ENCODE measurements at regions not wholly inside any gene's neighbourhood (a gene's known extent, or its start where the extent isn't known, plus 50 kb on each side); places are given as distances from the start of the nearest gene placed in this dataset.

- no peak for DNase-seq
Measured at GRCh38 chr12:126727218-126728075, 1539.5 kb upstream of the TMEM132C start.

GRCh38 chr12:126734296-126734695, 1532.7 kb upstream of the TMEM132C start:
- no peak for DNase-seq

- no peak for DNase-seq
Measured at GRCh38 chr12:126734710-126735109, 1532.3 kb upstream of the TMEM132C start.

- peak in 1 of 14 donors; percentile 25 for DNase-seq
Measured at GRCh38 chr12:126741536-126742240, 1525.3 kb upstream of the TMEM132C start.

GRCh38 chr12:126742241-126742641, 1524.7 kb upstream of the TMEM132C start:
- peak in 3 of 14 donors; percentile 2 to 39 (median 9) for DNase-seq

GRCh38 chr12:126747530-126748149, 1519.3 kb upstream of the TMEM132C start:
- peak in 5 of 14 donors; percentile 2 to 40 (median 17) for DNase-seq

- no peak for DNase-seq
Measured at GRCh38 chr12:126752021-126752420, 1514.9 kb upstream of the TMEM132C start.

- no peak for DNase-seq
Measured at GRCh38 chr12:126757326-126757725, 1509.6 kb upstream of the TMEM132C start.

- DNase-seq, result no peak
Measured at GRCh38 chr12:126760092-126760491, 1506.9 kb upstream of the TMEM132C start.

GRCh38 chr12:126761420-126761819, 1505.5 kb upstream of the TMEM132C start:
- no peak for DNase-seq

- no peak for DNase-seq
Measured at GRCh38 chr12:126762150-126762549, 1504.8 kb upstream of the TMEM132C start.

GRCh38 chr12:126763359-126763758, 1503.6 kb upstream of the TMEM132C start:
- DNase-seq, result no peak

- no peak for DNase-seq
Measured at GRCh38 chr12:126767334-126767733, 1499.6 kb upstream of the TMEM132C start.

- DNase-seq, result no peak
Measured at GRCh38 chr12:126768517-126768916, 1498.5 kb upstream of the TMEM132C start.

GRCh38 chr12:126770188-126770587, 1496.8 kb upstream of the TMEM132C start:
- no peak for DNase-seq

- no peak for DNase-seq
Measured at GRCh38 chr12:126772171-126772864, 1494.7 kb upstream of the TMEM132C start.

GRCh38 chr12:126773012-126773411, 1494.0 kb upstream of the TMEM132C start:
- DNase-seq, result no peak

GRCh38 chr12:126773491-126773890, 1493.5 kb upstream of the TMEM132C start:
- DNase-seq, result no peak

- DNase-seq, result no peak
Measured at GRCh38 chr12:126776026-126776655, 1490.8 kb upstream of the TMEM132C start.

- no peak for DNase-seq
Measured at GRCh38 chr12:126780343-126780742, 1486.6 kb upstream of the TMEM132C start.

GRCh38 chr12:126781593-126781992, 1485.4 kb upstream of the TMEM132C start:
- DNase-seq, result no peak

GRCh38 chr12:126782083-126782482, 1484.9 kb upstream of the TMEM132C start:
- DNase-seq, result no peak

All from C1 segment of cervical spinal cord (tissue), 14 donors.